GM12878 (cell line): ENCODE measurements at regions not wholly inside any gene's neighbourhood (a gene's known extent, or its start where the extent isn't known, plus 50 kb on each side); places are given as distances from the start of the nearest gene placed in this dataset.

Experiments used
- ATAC-seq: fragments of 200-7000 bp; cut with Tn5 transposase; 3 replicates; pipeline ENCODE4 v1.9.1; 2020; ENCODE audit warnings: mild to moderate bottlenecking, moderate library complexity
- BruUV-seq: library from RNA; stranded (reverse); fragments of 400-500 nt; replicated peaks from 2 replicates; lab custom pipeline; 2021; lab: Mats Ljungman, UMichigan
- CTCF ChIA-PET: fragments of 300-600 bp; sonication (Branson Sonifier 250); formaldehyde crosslinking; extraction: SDS; loops from one replicate; lab custom pipeline; 2021; ENCODE audit warnings: inconsistent platforms; lab: Yijun Ruan, JAX
- POLR2A ChIA-PET: fragments of 350-600 bp; formaldehyde crosslinking; extraction: SDS; loops from one replicate; lab custom pipeline; 2021; ENCODE audit warnings: inconsistent platforms; lab: Charles Lee
- RAD21 ChIA-PET: fragments of 300-600 bp; sonication (Branson Sonifier 250); formaldehyde crosslinking; loops from one replicate; lab custom pipeline; 2023; ENCODE audit warnings: antibody characterized with exemption; ENCODE audit not compliant: unreplicated experiment; lab: Charles Lee
- SMC1A ChIA-PET: fragments of 300-600 bp; sonication (Branson Sonifier 250); formaldehyde crosslinking; loops from one replicate; lab custom pipeline; 2023; ENCODE audit not compliant: unreplicated experiment, uncharacterized antibody; lab: Charles Lee
- DNase-seq: peaks from one replicate; pipeline ENCODE4 v3.0.0-alpha.2; 2011; ENCODE audit warnings: low read depth, low spot score
- FAIRE-seq: peaks from 3 replicates; lab custom pipeline; 2011; peaks lifted over from hg19 to GRCh38; lab: Jason Lieb, UNC
- H2AFZ ChIP-seq: 2 replicates; pipeline ENCODE4 v1.6.0; 2011; ENCODE audit warnings: low read depth, low read length, control low read depth; ENCODE audit not compliant: control insufficient read depth
- H3K27ac ChIP-seq: 2 replicates; pipeline ENCODE4 v1.5.1; 2011; ENCODE audit warnings: control low read depth; ENCODE audit not compliant: control insufficient read depth, insufficient read depth
- H3K27me3 ChIP-seq, 2 experiments: replicated peaks in 1 of 2; 2 replicates each; pipeline versions ENCODE4 v1.6.0 to v1.6.1; 2011; ENCODE audit warnings: low read length in 1 of 2; ENCODE audit not compliant: control insufficient read depth in 2 of 2, insufficient read depth in 2 of 2
- H3K36me3 ChIP-seq, 2 experiments: 2 replicates each; pipeline ENCODE4 v1.5.1; 2011; ENCODE audit warnings: low read length in 1 of 2; ENCODE audit not compliant: control insufficient read depth in 2 of 2, insufficient read depth in 2 of 2
- H3K4me1 ChIP-seq: 2 replicates; pipeline ENCODE4 v1.6.1; 2011; ENCODE audit warnings: mild to moderate bottlenecking, low read length, moderate library complexity, mixed read lengths; ENCODE audit not compliant: control insufficient read depth, insufficient read depth
- H3K4me2 ChIP-seq: 2 replicates; pipeline ENCODE4 v1.6.0; 2011; ENCODE audit warnings: control low read depth; ENCODE audit not compliant: control insufficient read depth, insufficient read depth
- H3K4me3 ChIP-seq: fragments of 200-600 bp; sonication (generic); 2 replicates; pipeline ENCODE4 v1.5.1; 2016
- H3K79me2 ChIP-seq: 2 replicates; pipeline ENCODE4 v1.6.0; 2011; ENCODE audit warnings: low read length; ENCODE audit not compliant: control insufficient read depth, insufficient read depth
- H3K9ac ChIP-seq: 2 replicates; pipeline ENCODE4 v1.8.0; 2011; ENCODE audit warnings: low read length, control low read depth, mixed read lengths; ENCODE audit not compliant: control insufficient read depth, insufficient read depth
- H3K9me3 ChIP-seq: replicated peaks from 3 replicates; pipeline ENCODE4 v1.5.1; 2011; ENCODE audit warnings: mild to moderate bottlenecking, low read length; ENCODE audit not compliant: control insufficient read depth, insufficient read depth
- H4K20me1 ChIP-seq: 2 replicates; pipeline ENCODE4 v1.6.0; 2011; ENCODE audit not compliant: control insufficient read depth, insufficient read depth
- CBFB ChIP-seq: IDR thresholded peaks from 2 replicates; pipeline ENCODE4 v1.6.1; 2016; ENCODE audit warnings: antibody characterized with exemption, low read depth
- CHD4 ChIP-seq: fragments of 200-600 bp; sonication (generic); IDR thresholded peaks from 2 replicates; pipeline ENCODE4 v1.6.1; 2016; ENCODE audit warnings: mild to moderate bottlenecking
- CUX1 ChIP-seq: IDR thresholded peaks from 2 replicates; pipeline ENCODE4 v1.6.1; 2012; ENCODE audit warnings: improper control_type of control experiment, low read depth, low read length; ENCODE audit not compliant: insufficient replicate concordance
- DPF2 ChIP-seq: fragments of 450-650 bp; IDR thresholded peaks from 2 replicates; pipeline ENCODE4 v1.6.1; 2017; ENCODE audit warnings: mild to moderate bottlenecking
- E4F1 ChIP-seq: fragments of 450-650 bp; IDR thresholded peaks from 2 replicates; pipeline ENCODE4 v1.6.1; 2018; ENCODE audit warnings: borderline replicate concordance, mild to moderate bottlenecking; ENCODE audit not compliant: partially characterized antibody
- EP300 ChIP-seq, 2 experiments: fragments of 150-350 bp in 1 of 2; IDR thresholded peaks; 2 replicates each; pipeline ENCODE4 v1.6.1; 2011 to 2012; ENCODE audit warnings: low read depth in 2 of 2, low read length in 2 of 2, borderline replicate concordance in 1 of 2, improper control_type of control experiment in 1 of 2, inconsistent platforms in 1 of 2; ENCODE audit not compliant: control insufficient read depth in 1 of 2
- FOS ChIP-seq: IDR thresholded peaks from 3 replicates; pipeline ENCODE4 v1.6.1; 2011; ENCODE audit warnings: borderline replicate concordance; ENCODE audit not compliant: insufficient read length; ENCODE audit errors: extremely low read depth
- GABPA ChIP-seq: IDR thresholded peaks from 2 replicates; pipeline ENCODE4 v1.6.1; 2014; ENCODE audit warnings: antibody characterized with exemption, low read depth, mild to moderate bottlenecking, inconsistent platforms
- HCFC1 ChIP-seq: fragments of 150-350 bp; IDR thresholded peaks from 2 replicates; pipeline ENCODE4 v1.6.1; 2014; ENCODE audit warnings: low read length
- KAT2A ChIP-seq: conservative IDR thresholded peaks from 2 replicates; pipeline ENCODE4 v1.6.1; 2011; ENCODE audit warnings: low read depth, low read length; ENCODE audit not compliant: control insufficient read depth
- MTA3 ChIP-seq: IDR thresholded peaks from 2 replicates; pipeline ENCODE4 v1.6.1; 2012; ENCODE audit warnings: low read length, inconsistent platforms, borderline replicate concordance
- NR2C2 ChIP-seq: IDR thresholded peaks from 2 replicates; pipeline ENCODE4 v1.6.1; 2011; ENCODE audit warnings: borderline replicate concordance, low read depth; ENCODE audit not compliant: control insufficient read depth, insufficient read length
- NR2F1 ChIP-seq: fragments of 450-650 bp; conservative IDR thresholded peaks from 2 replicates; pipeline ENCODE4 v1.6.1; 2017; ENCODE audit warnings: mild to moderate bottlenecking
- RBBP5 ChIP-seq: fragments of 200-600 bp; sonication (generic); conservative IDR thresholded peaks from 2 replicates; pipeline ENCODE4 v1.6.1; 2016
- RCOR1 ChIP-seq: conservative IDR thresholded peaks from 2 replicates; pipeline ENCODE4 v1.6.1; 2012; ENCODE audit warnings: low read depth, low read length, improper control_type of control experiment
- SP1 ChIP-seq: IDR thresholded peaks from one replicate; pipeline ENCODE4 v1.6.1; 2011; ENCODE audit warnings: low read depth, low read length
- WRNIP1 ChIP-seq: IDR thresholded peaks from 2 replicates; pipeline ENCODE4 v1.6.1; 2011; ENCODE audit warnings: low read depth, low read length, improper control_type of control experiment, borderline replicate concordance
- ZNF274 ChIP-seq: IDR thresholded peaks from one replicate; pipeline ENCODE4 v1.8.0; 2011; ENCODE audit not compliant: insufficient read length, insufficient read depth
- WGBS: methylation state at CpG from one replicate; pipeline ENCODE4 v1.1.6; 2016; ENCODE audit warnings: low lambda C conversion rate; ENCODE audit not compliant: insufficient replicate concordance, insufficient coverage; ENCODE audit errors: missing lambda C conversion rate; 5-methylcytosine and 5-hydroxymethylcytosine counted together
- in situ Hi-C: fragments of 300-500 bp; cut with MboI; formaldehyde crosslinking; loops from 9 replicates; pipeline ENCODE4 v1.14.3; 2018; ENCODE audit warnings: mixed read lengths
- intact Hi-C: fragments of 100-400 bp; cut with micrococcal nuclease; formaldehyde crosslinking; loops from one replicate; pipeline ENCODE4 v1.14.2; 2022; ENCODE audit not compliant: unreplicated experiment

GRCh38 chr20:19920381-19921138 is 96.6 kb upstream of the NAA20 start:
- Histone ChIP-seq H4K20me1 (no peaks in the 10 kb centered on the region), H3K79me2 (no peaks in the 10 kb centered on the region), H2AFZ (no peak overlapping the region), H3K9me3 (no peaks in the 10 kb centered on the region), H3K4me3 (no peak overlapping the region), H3K4me2 (no peak overlapping the region), H3K27me3 (no peaks in the 10 kb centered on the region), H3K4me1 (peaks cover 26% of the 10 kb centered on the region), H3K9ac (no peak overlapping the region), H3K27ac (no peak overlapping the region), H3K36me3 (no peaks in the 10 kb centered on the region)
- in situ Hi-C loops (no loop called here), intact Hi-C loops (no loop called here)
- FAIRE-seq (no peak), ATAC-seq (no peak), DNase-seq (no peak)
- CTCF ChIA-PET = interaction anchor here (0.7 kb wide), 1 partner anchor 24 kb away, joined by 3 read pairs; no protein-coding TSS in a partner anchor
- no TSS peak for BruUV-seq
- POLR2A ChIA-PET = no interaction called here
- WGBS = 73% methylated on average over 14 of the region's 14 CpGs
- SMC1A ChIA-PET = no interaction called here
- RAD21 ChIA-PET = no interaction called here
- TF ChIP-seq MTA3 (no peak), E4F1 (no peak), GABPA (no peak), DPF2 (no peak), WRNIP1 (no peak), CBFB (no peak), FOS (no peak), NR2C2 (no peak), EP300 (IDR thresholded peaks at IDR 0.05; ENCODE audit: borderline replicate concordance in 1 of 2, control insufficient read depth in 1 of 2, low read depth in 2 of 2, low read length in 2 of 2) (no peak), NR2F1 (no peak), SP1 (no peak), ZNF274 (no peak), RCOR1 (no peak), CUX1 (no peak), CHD4 (no peak), RBBP5 (no peak), KAT2A (no peak), HCFC1 (no peak)
